Karpas-422 (cell line): ENCODE measurements at regions not wholly inside any gene's neighbourhood (a gene's known extent, or its start where the extent isn't known, plus 50 kb on each side); places are given as distances from the start of the nearest gene placed in this dataset.
"Not testable (repeated sequence)": the region's sequence is repeated elsewhere in the genome, so short reads cannot be mapped to it uniquely, and the experiment has no call there.

Experiments
- DNase-seq: peaks from one replicate; pipeline ENCODE4 v3.0.0-alpha.2; 2015
- H2AFZ ChIP-seq: fragments of 200-600 bp; sonication (generic); 2 replicates; pipeline ENCODE4 v1.6.1; 2014; ENCODE audit warnings: antibody characterized with exemption, low read length, mixed read lengths
- H3K27ac ChIP-seq: fragments of 200-600 bp; sonication (generic); 2 replicates; pipeline ENCODE4 v1.5.1; 2014; ENCODE audit warnings: mild to moderate bottlenecking, low read length, moderate library complexity
- H3K27me3 ChIP-seq: fragments of 200-600 bp; sonication (generic); 2 replicates; pipeline ENCODE4 v1.6.1; 2014; ENCODE audit warnings: low read length, mixed read lengths
- H3K36me3 ChIP-seq: fragments of 200-600 bp; sonication (generic); 2 replicates; pipeline ENCODE4 v1.6.1; 2014; ENCODE audit warnings: low read length, mixed read lengths; ENCODE audit not compliant: insufficient read depth
- H3K4me1 ChIP-seq: fragments of 200-600 bp; sonication (generic); 2 replicates; pipeline ENCODE4 v1.6.1; 2014; ENCODE audit warnings: mild to moderate bottlenecking, low read length, mixed read lengths
- H3K4me2 ChIP-seq: fragments of 200-600 bp; sonication (generic); 2 replicates; pipeline ENCODE4 v1.6.1; 2014; ENCODE audit warnings: low read length, low read depth, mild to moderate bottlenecking; ENCODE audit not compliant: poor library complexity, severe bottlenecking
- H3K4me3 ChIP-seq: fragments of 200-600 bp; sonication (generic); 2 replicates; pipeline ENCODE4 v1.5.1; 2014; ENCODE audit warnings: mild to moderate bottlenecking, antibody characterized with exemption, low read length, mixed read lengths
- H3K79me2 ChIP-seq: fragments of 200-600 bp; sonication (generic); 2 replicates; pipeline ENCODE4 v1.6.1; 2014; ENCODE audit warnings: mild to moderate bottlenecking, low read length, mixed read lengths
- H3K9ac ChIP-seq: fragments of 200-600 bp; sonication (generic); 2 replicates; pipeline ENCODE4 v1.6.0; 2014; ENCODE audit warnings: low read length
- H3K9me2 ChIP-seq: fragments of 200-600 bp; sonication (generic), shearing (Covaris generic); replicated peaks from 2 replicates; pipeline ENCODE4 v1.6.0; 2014; ENCODE audit warnings: mild to moderate bottlenecking, low read length, moderate library complexity; ENCODE audit not compliant: insufficient read depth
- H3K9me3 ChIP-seq: fragments of 300-700, 200-600 bp; sonication (generic); 2 replicates; pipeline ENCODE4 v1.6.1; 2014; ENCODE audit warnings: low read length, mixed read lengths
- H4K20me1 ChIP-seq: fragments of 200-600 bp; sonication (generic); 2 replicates; pipeline ENCODE4 v1.6.1; 2014; ENCODE audit warnings: mild to moderate bottlenecking, antibody characterized with exemption, low read length, low read depth; ENCODE audit not compliant: insufficient read depth

DNA sequence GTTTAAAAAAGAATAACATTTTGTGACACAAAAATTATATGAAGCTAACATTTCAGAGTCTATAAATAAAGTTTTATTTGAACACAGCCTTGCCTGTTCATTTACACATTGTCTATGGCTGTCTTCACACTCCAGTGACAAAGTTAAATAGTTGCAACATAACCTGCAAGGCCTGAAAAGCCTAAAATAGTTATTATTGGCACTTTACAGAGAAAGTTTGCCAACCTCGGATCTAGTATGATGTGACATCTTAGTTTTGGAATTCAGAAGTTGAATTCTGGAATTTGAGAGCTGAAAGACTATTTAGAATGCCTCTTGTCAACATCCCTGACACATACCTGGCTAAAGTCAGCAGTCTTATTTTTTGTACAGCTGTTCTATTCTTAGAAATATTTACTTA is 68.3 kb downstream of the DYRK2 start:
- H2AFZ ChIP-seq, result no peak overlapping the region
- DNase-seq, result no peak
- H3K9ac ChIP-seq, result no peak overlapping the region
- no peaks in the 10 kb centered on the region for H3K79me2 ChIP-seq
- H4K20me1 ChIP-seq, result no peaks in the 10 kb centered on the region
- H3K9me2 ChIP-seq, result no peaks in the 10 kb centered on the region
- no peaks in the 10 kb centered on the region for H3K27me3 ChIP-seq
- H3K36me3 ChIP-seq, result no peaks in the 10 kb centered on the region
- no peak overlapping the region for H3K27ac ChIP-seq
- peaks cover 14% of the 10 kb centered on the region for H3K4me1 ChIP-seq
- H3K4me2 ChIP-seq, result no peak overlapping the region
- no peak overlapping the region for H3K4me3 ChIP-seq
- no peaks in the 10 kb centered on the region for H3K9me3 ChIP-seq

DNA sequence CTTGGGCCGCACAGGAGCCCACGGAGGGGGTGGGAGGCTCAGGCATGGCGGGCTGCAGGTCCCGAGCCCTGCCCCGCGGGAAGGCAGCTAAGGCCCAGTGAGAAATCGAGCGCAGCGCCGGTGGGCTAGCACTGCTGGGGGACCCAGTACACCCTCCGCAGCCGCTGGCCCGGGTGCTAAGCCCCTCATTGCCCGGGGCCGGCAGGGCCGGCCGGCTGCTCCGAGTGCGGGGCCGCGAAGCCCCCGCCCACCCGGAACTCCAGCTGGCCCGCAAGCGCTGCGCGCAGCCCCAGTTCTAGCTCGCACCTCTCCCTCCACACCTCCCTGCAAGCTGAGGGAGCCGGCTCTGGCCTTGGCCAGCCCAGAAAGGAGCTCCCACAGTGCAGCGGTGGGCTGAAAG is 70.8 kb downstream of the DYRK2 start:
- H3K4me3 ChIP-seq, H3K27ac ChIP-seq, H4K20me1 ChIP-seq, H3K9me3 ChIP-seq, H2AFZ ChIP-seq, DNase-seq, H3K79me2 ChIP-seq, H3K27me3 ChIP-seq, H3K36me3 ChIP-seq, H3K9me2 ChIP-seq, H3K9ac ChIP-seq, H3K4me1 ChIP-seq, H3K4me2 ChIP-seq: not testable (repeated sequence)

- no peak overlapping the region for H3K4me2 ChIP-seq
- H3K79me2 ChIP-seq, result no peaks in the 10 kb centered on the region
- H4K20me1 ChIP-seq, result no peaks in the 10 kb centered on the region
- H3K9me2 ChIP-seq, result no peaks in the 10 kb centered on the region
- DNase-seq, result no peak
- no peaks in the 10 kb centered on the region for H3K36me3 ChIP-seq
- no peaks in the 10 kb centered on the region for H3K27me3 ChIP-seq
- no peak overlapping the region for H3K27ac ChIP-seq
- H3K4me1 ChIP-seq, result peaks cover 6% of the 10 kb centered on the region
- H3K9ac ChIP-seq, result no peak overlapping the region
- H3K9me3 ChIP-seq, result no peaks in the 10 kb centered on the region
- no peak overlapping the region for H2AFZ ChIP-seq
- no peak overlapping the region for H3K4me3 ChIP-seq
These were observed 71.9 kb downstream of the DYRK2 start for GRCh38 chr12:67720351-67720856.

DNA sequence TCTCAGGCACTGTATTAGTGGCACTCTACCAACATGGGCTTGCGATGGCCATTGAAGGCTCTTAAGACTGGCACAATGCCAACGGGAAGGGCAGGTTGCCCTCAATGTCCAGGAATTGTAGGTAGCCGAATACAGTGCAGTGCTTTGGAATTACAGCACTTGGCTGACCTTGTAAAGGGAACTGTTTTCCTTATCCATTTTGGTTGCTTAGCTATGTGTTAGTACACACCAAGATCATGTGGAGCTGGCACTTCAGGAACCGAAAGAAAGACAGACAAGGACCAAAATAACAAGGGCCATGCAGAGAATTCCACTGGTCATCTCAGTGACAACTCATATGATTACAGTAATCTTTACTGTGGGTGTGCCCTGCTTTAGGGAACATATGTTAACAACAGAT is 72.7 kb downstream of the DYRK2 start:
- Histone ChIP-seq H2AFZ (no peak overlapping the region), H4K20me1 (no peaks in the 10 kb centered on the region), H3K9me2 (no peaks in the 10 kb centered on the region), H3K4me1 (peaks cover 6% of the 10 kb centered on the region), H3K4me3 (no peak overlapping the region), H3K79me2 (no peaks in the 10 kb centered on the region), H3K9ac (no peak overlapping the region), H3K4me2 (no peak overlapping the region), H3K36me3 (no peaks in the 10 kb centered on the region), H3K27me3 (no peaks in the 10 kb centered on the region), H3K9me3 (no peaks in the 10 kb centered on the region), H3K27ac (no peak overlapping the region)
- DNase-seq, result no peak

GRCh38 chr12:67722296-67722695 is 73.8 kb downstream of the DYRK2 start:
- no peak overlapping the region for H3K27ac ChIP-seq
- H2AFZ ChIP-seq, result no peak overlapping the region
- H3K4me3 ChIP-seq, result no peak overlapping the region

DNA sequence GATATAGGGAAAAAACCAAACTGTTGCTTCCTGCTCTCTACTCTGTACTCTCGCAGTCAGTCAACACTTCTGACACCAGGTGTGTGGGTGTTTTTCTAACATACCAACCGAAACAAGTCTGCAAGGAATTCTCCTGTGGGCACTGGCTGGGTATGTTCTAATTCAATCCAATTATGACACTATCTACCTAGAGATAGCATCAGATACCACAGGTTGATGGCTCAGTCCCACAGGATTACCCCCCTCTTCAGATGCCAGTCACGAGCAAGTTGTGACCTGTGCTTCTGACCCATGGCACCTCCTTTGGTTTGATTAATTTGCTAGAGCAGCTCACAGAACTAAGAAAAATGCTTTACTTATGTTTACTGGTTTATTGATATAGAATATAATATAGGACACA is 78.3 kb downstream of the DYRK2 start:
- H3K9me2 ChIP-seq, result no peaks in the 10 kb centered on the region
- H3K4me1 ChIP-seq, result no peaks in the 10 kb centered on the region
- no peak overlapping the region for H3K4me2 ChIP-seq
- no peaks in the 10 kb centered on the region for H3K27me3 ChIP-seq
- H3K79me2 ChIP-seq, result no peaks in the 10 kb centered on the region
- H3K9ac ChIP-seq, result no peak overlapping the region
- no peak for DNase-seq
- no peaks in the 10 kb centered on the region for H3K36me3 ChIP-seq
- H4K20me1 ChIP-seq, result no peaks in the 10 kb centered on the region
- no peaks in the 10 kb centered on the region for H3K9me3 ChIP-seq
- no peak overlapping the region for H2AFZ ChIP-seq
- no peak overlapping the region for H3K27ac ChIP-seq
- H3K4me3 ChIP-seq, result no peak overlapping the region

More at GRCh38 chr12:67722296-67722695, 73.8 kb downstream of the DYRK2 start:
- Histone ChIP-seq H3K27me3 (no peaks in the 10 kb centered on the region), H3K36me3 (no peaks in the 10 kb centered on the region), H3K9me2 (no peaks in the 10 kb centered on the region), H3K4me1 (no peaks in the 10 kb centered on the region), H3K9me3 (no peaks in the 10 kb centered on the region), H3K79me2 (no peaks in the 10 kb centered on the region), H4K20me1 (no peaks in the 10 kb centered on the region), H3K9ac (no peak overlapping the region), H3K4me2 (no peak overlapping the region)
- DNase-seq, result no peak

- Histone ChIP-seq H3K4me2 (no peak overlapping the region), H3K9me3 (no peaks in the 10 kb centered on the region), H3K27ac (no peak overlapping the region), H3K36me3 (no peaks in the 10 kb centered on the region), H2AFZ (no peak overlapping the region), H3K79me2 (no peaks in the 10 kb centered on the region), H3K27me3 (no peaks in the 10 kb centered on the region), H3K9ac (no peak overlapping the region), H3K4me1 (no peaks in the 10 kb centered on the region), H3K4me3 (no peak overlapping the region), H3K9me2 (no peaks in the 10 kb centered on the region), H4K20me1 (no peaks in the 10 kb centered on the region)
- no peak for DNase-seq
These were observed 79.4 kb downstream of the DYRK2 start for GRCh38 chr12:67727702-67728666.

- no peak overlapping the region for H3K4me3 ChIP-seq
- no peaks in the 10 kb centered on the region for H3K79me2 ChIP-seq
- no peak overlapping the region for H2AFZ ChIP-seq
- no peak overlapping the region for H3K9ac ChIP-seq
- no peaks in the 10 kb centered on the region for H3K4me1 ChIP-seq
- H3K4me2 ChIP-seq, result no peak overlapping the region
- H3K36me3 ChIP-seq, result no peaks in the 10 kb centered on the region
- H3K9me3 ChIP-seq, result no peaks in the 10 kb centered on the region
- H3K9me2 ChIP-seq, result no peaks in the 10 kb centered on the region
- H3K27me3 ChIP-seq, result no peaks in the 10 kb centered on the region
- no peaks in the 10 kb centered on the region for H4K20me1 ChIP-seq
- no peak for DNase-seq
- no peak overlapping the region for H3K27ac ChIP-seq
These were observed 84.3 kb downstream of the DYRK2 start for GRCh38 chr12:67732857-67733256.
